ENCODE measurements at regions not wholly inside any gene's neighbourhood (a gene's known extent, or its start where the extent isn't known, plus 50 kb on each side); places are given as distances from the start of the nearest gene placed in this dataset.

GRCh38 chr16:54370278-54371040 is 83.9 kb upstream of the IRX3 start:
- Mint-ChIP-seq H3K27me3 (peaks cover 25 to 56% (median 35%) of the 10 kb centered on the region in 5 donors), H3K9me3 (peaks cover 0 to 10% (median 0%) of the 10 kb centered on the region in 9 donors), H3K4me3 (no peak overlapping the region), H3K27ac (no peak overlapping the region), H3K36me3 (peaks cover 0 to 2% (median 0%) of the 10 kb centered on the region in 3 donors), H3K4me1 (peaks cover 3 to 13% (median 7%) of the 10 kb centered on the region in 4 donors)
- POLR2A ChIA-PET, result no interaction called here
- no peak for ATAC-seq
- DNase-seq, result no peak

GRCh38 chr16:54369861-54370260 is 83.3 kb upstream of the IRX3 start:
- peaks cover 0 to 8% (median 0%) of the 10 kb centered on the region in 9 donors for H3K9me3 Mint-ChIP-seq
- POLR2A ChIA-PET, result no interaction called here
- peaks cover 3 to 13% (median 7%) of the 10 kb centered on the region in 4 donors for H3K4me1 Mint-ChIP-seq
- no peak overlapping the region for H3K4me3 Mint-ChIP-seq
- H3K36me3 Mint-ChIP-seq, result peaks cover 0 to 2% (median 0%) of the 10 kb centered on the region in 3 donors
- H3K27ac Mint-ChIP-seq, result no peak overlapping the region
- ATAC-seq, result no peak
- peaks cover 21 to 55% (median 30%) of the 10 kb centered on the region in 5 donors for H3K27me3 Mint-ChIP-seq
- DNase-seq, result no peak

- peaks cover 2 to 7% (median 4%) of the 10 kb centered on the region in 4 donors for H3K4me1 Mint-ChIP-seq
- H3K9me3 Mint-ChIP-seq, result peaks cover 0 to 7% (median 0%) of the 10 kb centered on the region in 9 donors
- H3K27me3 Mint-ChIP-seq, result peaks cover 15 to 55% (median 31%) of the 10 kb centered on the region in 5 donors
- H3K36me3 Mint-ChIP-seq, result no peaks in the 10 kb centered on the region
- POLR2A ChIA-PET, result no interaction called here
- DNase-seq, result no peak
- ATAC-seq, result no peak
- no peak overlapping the region for H3K27ac Mint-ChIP-seq
- H3K4me3 Mint-ChIP-seq, result no peak overlapping the region
These were observed 80.4 kb upstream of the IRX3 start for GRCh38 chr16:54366943-54367342.

- DNase-seq, result no peak
- POLR2A ChIA-PET, result no interaction called here
- Mint-ChIP-seq H3K27ac (no peak overlapping the region), H3K9me3 (peaks cover 0 to 9% (median 0%) of the 10 kb centered on the region in 9 donors), H3K4me1 (peaks cover 2 to 7% (median 4%) of the 10 kb centered on the region in 4 donors), H3K4me3 (no peak overlapping the region), H3K27me3 (peaks cover 12 to 58% (median 34%) of the 10 kb centered on the region in 5 donors), H3K36me3 (no peaks in the 10 kb centered on the region)
- ATAC-seq, result no peak
These were observed 79.5 kb upstream of the IRX3 start for GRCh38 chr16:54365990-54366634.

- H3K27me3 Mint-ChIP-seq, result peaks cover 17 to 60% (median 34%) of the 10 kb centered on the region in 5 donors
- no peak overlapping the region for H3K27ac Mint-ChIP-seq
- H3K36me3 Mint-ChIP-seq, result no peaks in the 10 kb centered on the region
- ATAC-seq (no peak), DNase-seq (no peak)
- H3K4me3 Mint-ChIP-seq, result no peak overlapping the region
- POLR2A ChIA-PET, result no interaction called here
- peaks cover 0 to 12% (median 0%) of the 10 kb centered on the region in 9 donors for H3K9me3 Mint-ChIP-seq
- peaks cover 0 to 7% (median 2%) of the 10 kb centered on the region in 4 donors for H3K4me1 Mint-ChIP-seq
These were observed 77.2 kb upstream of the IRX3 start for GRCh38 chr16:54363766-54364165.

- Mint-ChIP-seq H3K4me1 (peaks cover 0 to 7% (median 2%) of the 10 kb centered on the region in 4 donors), H3K27me3 (peaks cover 18 to 69% (median 36%) of the 10 kb centered on the region in 5 donors), H3K27ac (no peak overlapping the region), H3K36me3 (no peaks in the 10 kb centered on the region), H3K4me3 (peak overlapping the region in 1 of 10 donors; percentile 7), H3K9me3 (peaks cover 0 to 13% (median 0%) of the 10 kb centered on the region in 9 donors)
- no peak for DNase-seq
- no peak for ATAC-seq
- POLR2A ChIA-PET, result no interaction called here
These were observed 76.1 kb upstream of the IRX3 start for GRCh38 chr16:54362591-54363206.

- POLR2A ChIA-PET, result no interaction called here
- Mint-ChIP-seq H3K27me3 (peaks cover 16 to 75% (median 40%) of the 10 kb centered on the region in 5 donors), H3K27ac (no peak overlapping the region), H3K9me3 (peaks cover 0 to 13% (median 0%) of the 10 kb centered on the region in 9 donors), H3K4me3 (no peak overlapping the region), H3K36me3 (no peaks in the 10 kb centered on the region), H3K4me1 (peaks cover 0 to 7% (median 2%) of the 10 kb centered on the region in 4 donors)
- no peak for DNase-seq
- no peak for ATAC-seq
These were observed 74.7 kb upstream of the IRX3 start for GRCh38 chr16:54361246-54361645.

- no peak overlapping the region for H3K27ac Mint-ChIP-seq
- peaks cover 0 to 13% (median 0%) of the 10 kb centered on the region in 9 donors for H3K9me3 Mint-ChIP-seq
- DNase-seq (no peak), ATAC-seq (no peak)
- H3K4me3 Mint-ChIP-seq, result no peak overlapping the region
- H3K36me3 Mint-ChIP-seq, result no peaks in the 10 kb centered on the region
- POLR2A ChIA-PET, result no interaction called here
- H3K4me1 Mint-ChIP-seq, result peaks cover 0 to 7% (median 2%) of the 10 kb centered on the region in 4 donors
- peaks cover 16 to 75% (median 40%) of the 10 kb centered on the region in 5 donors for H3K27me3 Mint-ChIP-seq
These were observed 74.1 kb upstream of the IRX3 start for GRCh38 chr16:54360681-54361080.

GRCh38 chr16:54359555-54359954 is 73.0 kb upstream of the IRX3 start:
- Mint-ChIP-seq H3K36me3 (no peaks in the 10 kb centered on the region), H3K27ac (no peak overlapping the region), H3K27me3 (peaks cover 16 to 67% (median 40%) of the 10 kb centered on the region in 5 donors), H3K9me3 (peaks cover 0 to 15% (median 3%) of the 10 kb centered on the region in 9 donors), H3K4me1 (peaks cover 0 to 7% (median 2%) of the 10 kb centered on the region in 4 donors), H3K4me3 (peak overlapping the region in 1 of 10 donors; percentile 29)
- POLR2A ChIA-PET, result no interaction called here
- no peak for DNase-seq
- ATAC-seq, result no peak

- peaks cover 0 to 18% (median 5%) of the 10 kb centered on the region in 9 donors for H3K9me3 Mint-ChIP-seq
- H3K27ac Mint-ChIP-seq, result no peak overlapping the region
- POLR2A ChIA-PET, result no interaction called here
- peaks cover 0 to 7% (median 2%) of the 10 kb centered on the region in 4 donors for H3K4me1 Mint-ChIP-seq
- no peak for DNase-seq
- H3K27me3 Mint-ChIP-seq, result peaks cover 17 to 63% (median 41%) of the 10 kb centered on the region in 5 donors
- H3K4me3 Mint-ChIP-seq, result no peak overlapping the region
- no peak for ATAC-seq
- peaks cover 0 to 5% (median 0%) of the 10 kb centered on the region in 3 donors for H3K36me3 Mint-ChIP-seq
These were observed 72.5 kb upstream of the IRX3 start for GRCh38 chr16:54359081-54359480.

GRCh38 chr16:54356391-54356790 is 69.8 kb upstream of the IRX3 start:
- no peak overlapping the region for H3K4me3 Mint-ChIP-seq
- no peaks in the 10 kb centered on the region for H3K4me1 Mint-ChIP-seq
- H3K27me3 Mint-ChIP-seq, result peaks cover 18 to 52% (median 28%) of the 10 kb centered on the region in 5 donors
- POLR2A ChIA-PET, result no interaction called here
- DNase-seq, result no peak
- H3K27ac Mint-ChIP-seq, result no peak overlapping the region
- no peak for ATAC-seq
- H3K9me3 Mint-ChIP-seq, result peaks cover 0 to 26% (median 11%) of the 10 kb centered on the region in 9 donors
- H3K36me3 Mint-ChIP-seq, result peaks cover 0 to 6% (median 2%) of the 10 kb centered on the region in 3 donors

GRCh38 chr16:54355251-54355650 is 68.7 kb upstream of the IRX3 start:
- no peak overlapping the region for H3K27ac Mint-ChIP-seq
- no peaks in the 10 kb centered on the region for H3K4me1 Mint-ChIP-seq
- peaks cover 14 to 50% (median 32%) of the 10 kb centered on the region in 5 donors for H3K27me3 Mint-ChIP-seq
- no peak overlapping the region for H3K4me3 Mint-ChIP-seq
- no peak for DNase-seq
- no peak for ATAC-seq
- H3K36me3 Mint-ChIP-seq, result peaks cover 0 to 6% (median 2%) of the 10 kb centered on the region in 3 donors
- H3K9me3 Mint-ChIP-seq, result peaks cover 0 to 26% (median 11%) of the 10 kb centered on the region in 9 donors
- POLR2A ChIA-PET, result no interaction called here

GRCh38 chr16:54353097-54353496 is 66.5 kb upstream of the IRX3 start:
- H3K4me3 Mint-ChIP-seq, result no peak overlapping the region
- DNase-seq (no peak), ATAC-seq (no peak)
- no peak overlapping the region for H3K27ac Mint-ChIP-seq
- no peaks in the 10 kb centered on the region for H3K4me1 Mint-ChIP-seq
- peaks cover 9 to 37% (median 23%) of the 10 kb centered on the region in 5 donors for H3K27me3 Mint-ChIP-seq
- POLR2A ChIA-PET, result no interaction called here
- H3K9me3 Mint-ChIP-seq, result peaks cover 0 to 26% (median 7%) of the 10 kb centered on the region in 9 donors
- H3K36me3 Mint-ChIP-seq, result peaks cover 0 to 6% (median 2%) of the 10 kb centered on the region in 3 donors
